DND-41 (cell line): ENCODE measurements at regions not wholly inside any gene's neighbourhood (a gene's known extent, or its start where the extent isn't known, plus 50 kb on each side); places are given as distances from the start of the nearest gene placed in this dataset.

Source experiments
- ATAC-seq: fragments of 200-7000 bp; cut with Tn5 transposase; 3 replicates; pipeline ENCODE4 v1.9.1; 2021; ENCODE audit warnings: low read depth; ENCODE audit not compliant: insufficient read depth
- DNase-seq: peaks from one replicate; pipeline ENCODE4 v3.0.0-alpha.2; 2020
- H2AFZ ChIP-seq: 2 replicates; pipeline ENCODE4 v1.6.0; 2012; ENCODE audit warnings: low read depth, low read length
- H3K27ac ChIP-seq: 2 replicates; pipeline ENCODE4 v1.5.1; 2012; ENCODE audit warnings: low read length, inconsistent platforms
- H3K27me3 ChIP-seq: fragments of 200-600 bp; sonication (generic); 2 replicates; pipeline ENCODE4 v1.6.0; 2012; ENCODE audit warnings: low read length, mild to moderate bottlenecking, inconsistent platforms; ENCODE audit not compliant: insufficient read depth, poor library complexity
- H3K36me3 ChIP-seq: 2 replicates; pipeline ENCODE4 v1.5.1; 2012; ENCODE audit warnings: low read length, inconsistent platforms; ENCODE audit not compliant: insufficient read depth
- H3K4me1 ChIP-seq: 2 replicates; pipeline ENCODE4 v1.5.1; 2012; ENCODE audit warnings: mild to moderate bottlenecking, low read length; ENCODE audit not compliant: insufficient read depth
- H3K4me2 ChIP-seq: 2 replicates; pipeline ENCODE4 v1.6.0; 2012; ENCODE audit warnings: mild to moderate bottlenecking, moderate library complexity, low read length, inconsistent platforms; ENCODE audit not compliant: insufficient read depth
- H3K4me3 ChIP-seq, 2 experiments: fragments of 200-600 bp in 1 of 2; shearing (Covaris generic) in 1 of 2; 2 replicates each; pipeline ENCODE4 v1.5.1; 2012 to 2016; ENCODE audit warnings: inconsistent platforms in 2 of 2, low read length in 2 of 2, mild to moderate bottlenecking in 2 of 2, low read depth in 1 of 2, moderate library complexity in 1 of 2
- H3K79me2 ChIP-seq: 2 replicates; pipeline ENCODE4 v1.6.0; 2012; ENCODE audit warnings: low read length, inconsistent platforms; ENCODE audit not compliant: insufficient read depth
- H3K9ac ChIP-seq: 2 replicates; pipeline ENCODE4 v1.6.0; 2012; ENCODE audit warnings: low read depth, mild to moderate bottlenecking, inconsistent platforms, low read length, moderate library complexity
- H3K9me3 ChIP-seq: 2 replicates; pipeline ENCODE4 v1.5.1; 2012; ENCODE audit warnings: low read length, moderate library complexity, mild to moderate bottlenecking, inconsistent platforms; ENCODE audit not compliant: insufficient read depth, severe bottlenecking
- H4K20me1 ChIP-seq: 2 replicates; pipeline ENCODE4 v1.6.0; 2012; ENCODE audit warnings: low read length; ENCODE audit not compliant: insufficient read depth
- CTCF ChIP-seq: IDR thresholded peaks from 2 replicates; pipeline ENCODE4 v1.5.1; 2012; ENCODE audit warnings: borderline replicate concordance, low read length, moderate library complexity, mild to moderate bottlenecking; ENCODE audit not compliant: poor library complexity, severe bottlenecking; ENCODE audit errors: extremely low read depth
- EZH2 ChIP-seq: IDR thresholded peaks from 3 replicates; pipeline ENCODE4 v1.6.1; 2012; ENCODE audit warnings: borderline replicate concordance, low read depth, mild to moderate bottlenecking, moderate library complexity, low read length, inconsistent platforms; ENCODE audit not compliant: severe bottlenecking

- Histone ChIP-seq H4K20me1 (no peaks in the 10 kb centered on the region), H3K27ac (no peak overlapping the region), H3K9me3 (no peaks in the 10 kb centered on the region), H3K9ac (no peak overlapping the region), H3K4me3 (no peak overlapping the region), H3K36me3 (no peaks in the 10 kb centered on the region), H3K4me1 (no peaks in the 10 kb centered on the region), H3K4me2 (no peak overlapping the region), H2AFZ (no peak overlapping the region), H3K79me2 (no peaks in the 10 kb centered on the region), H3K27me3 (no peaks in the 10 kb centered on the region)
- no peak for ATAC-seq
- DNase-seq = no peak
- no peak for TF ChIP-seq CTCF
- no peak for TF ChIP-seq EZH2
These were observed 151.3 kb upstream of the FAM47C start for GRCh38 chrX:36856849-36857248.

- no peaks in the 10 kb centered on the region for H3K9me3 ChIP-seq
- ATAC-seq (no peak), DNase-seq (no peak)
- no peaks in the 10 kb centered on the region for H4K20me1 ChIP-seq
- H3K27me3 ChIP-seq = no peaks in the 10 kb centered on the region
- H3K4me1 ChIP-seq = no peaks in the 10 kb centered on the region
- H3K9ac ChIP-seq = no peak overlapping the region
- no peaks in the 10 kb centered on the region for H3K79me2 ChIP-seq
- H3K4me3 ChIP-seq = no peak overlapping the region
- H3K4me2 ChIP-seq = no peak overlapping the region
- TF ChIP-seq CTCF = no peak
- TF ChIP-seq EZH2 = no peak
- H2AFZ ChIP-seq = no peak overlapping the region
- no peak overlapping the region for H3K27ac ChIP-seq
- H3K36me3 ChIP-seq = no peaks in the 10 kb centered on the region
These were observed 148.9 kb upstream of the FAM47C start for GRCh38 chrX:36859231-36859630.

GRCh38 chrX:36861601-36862000, 146.6 kb upstream of the FAM47C start:
- no peaks in the 10 kb centered on the region for H3K9me3 ChIP-seq
- no peak for TF ChIP-seq EZH2
- no peak for TF ChIP-seq CTCF
- H2AFZ ChIP-seq = no peak overlapping the region
- no peaks in the 10 kb centered on the region for H4K20me1 ChIP-seq
- H3K4me2 ChIP-seq = no peak overlapping the region
- no peak overlapping the region for H3K27ac ChIP-seq
- no peak overlapping the region for H3K9ac ChIP-seq
- H3K4me3 ChIP-seq = no peak overlapping the region
- no peaks in the 10 kb centered on the region for H3K27me3 ChIP-seq
- no peaks in the 10 kb centered on the region for H3K36me3 ChIP-seq
- ATAC-seq (no peak), DNase-seq (no peak)
- H3K79me2 ChIP-seq = no peaks in the 10 kb centered on the region
- H3K4me1 ChIP-seq = no peaks in the 10 kb centered on the region

DNA sequence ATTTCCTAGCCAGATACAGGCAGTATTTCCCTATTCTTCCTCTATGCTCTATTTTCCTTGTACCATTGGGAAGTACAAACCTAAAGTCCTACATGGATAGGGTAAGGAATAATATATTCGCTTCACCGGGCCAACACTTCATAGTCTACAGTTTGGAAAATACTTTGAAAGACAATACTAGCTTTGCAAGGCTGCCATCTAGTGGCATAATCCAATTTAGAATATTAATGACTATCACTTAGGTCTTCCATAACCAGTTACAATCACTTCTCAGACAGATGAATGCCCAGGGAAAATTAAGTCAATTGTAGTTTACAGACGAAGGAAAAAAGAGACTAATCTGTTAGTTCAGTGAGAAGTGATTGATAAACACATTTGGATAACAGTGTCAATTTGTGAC, 141.0 kb upstream of the FAM47C start:
- no peaks in the 10 kb centered on the region for H3K36me3 ChIP-seq
- no peak for ATAC-seq
- no peak overlapping the region for H2AFZ ChIP-seq
- no peaks in the 10 kb centered on the region for H3K9me3 ChIP-seq
- H3K4me1 ChIP-seq = no peaks in the 10 kb centered on the region
- no peaks in the 10 kb centered on the region for H3K79me2 ChIP-seq
- H3K4me3 ChIP-seq = no peak overlapping the region
- H3K27ac ChIP-seq = no peak overlapping the region
- no peaks in the 10 kb centered on the region for H3K27me3 ChIP-seq
- TF ChIP-seq EZH2 (no peak), CTCF (peak; percentile 59)
- no peak for DNase-seq
- no peak overlapping the region for H3K4me2 ChIP-seq
- no peaks in the 10 kb centered on the region for H4K20me1 ChIP-seq
- no peak overlapping the region for H3K9ac ChIP-seq
